ENCODE measurements at regions not wholly inside any gene's neighbourhood (a gene's known extent, or its start where the extent isn't known, plus 50 kb on each side); places are given as distances from the start of the nearest gene placed in this dataset.

GRCh38 chr10:130873636-130874035 is 437.9 kb downstream of the TCERG1L start:
- TF ChIP-seq, protein P1, sequence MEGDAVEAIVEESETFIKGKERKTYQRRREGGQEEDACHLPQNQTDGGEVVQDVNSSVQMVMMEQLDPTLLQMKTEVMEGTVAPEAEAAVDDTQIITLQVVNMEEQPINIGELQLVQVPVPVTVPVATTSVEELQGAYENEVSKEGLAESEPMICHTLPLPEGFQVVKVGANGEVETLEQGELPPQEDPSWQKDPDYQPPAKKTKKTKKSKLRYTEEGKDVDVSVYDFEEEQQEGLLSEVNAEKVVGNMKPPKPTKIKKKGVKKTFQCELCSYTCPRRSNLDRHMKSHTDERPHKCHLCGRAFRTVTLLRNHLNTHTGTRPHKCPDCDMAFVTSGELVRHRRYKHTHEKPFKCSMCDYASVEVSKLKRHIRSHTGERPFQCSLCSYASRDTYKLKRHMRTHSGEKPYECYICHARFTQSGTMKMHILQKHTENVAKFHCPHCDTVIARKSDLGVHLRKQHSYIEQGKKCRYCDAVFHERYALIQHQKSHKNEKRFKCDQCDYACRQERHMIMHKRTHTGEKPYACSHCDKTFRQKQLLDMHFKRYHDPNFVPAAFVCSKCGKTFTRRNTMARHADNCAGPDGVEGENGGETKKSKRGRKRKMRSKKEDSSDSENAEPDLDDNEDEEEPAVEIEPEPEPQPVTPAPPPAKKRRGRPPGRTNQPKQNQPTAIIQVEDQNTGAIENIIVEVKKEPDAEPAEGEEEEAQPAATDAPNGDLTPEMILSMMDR (IDR thresholded peaks at IDR 0.05 in 4 of 5, conservative IDR thresholded peaks at IDR 0.05 in 1 of 5), result no peak
- TF ChIP-seq POLR2A (IDR thresholded peaks at IDR 0.05), result no peak
